Muscle of arm (tissue), 1 donor: ENCODE measurements at regions not wholly inside any gene's neighbourhood (a gene's known extent, or its start where the extent isn't known, plus 50 kb on each side); places are given as distances from the start of the nearest gene placed in this dataset.
"Not testable (repeated sequence)": the region's sequence is repeated elsewhere in the genome, so short reads cannot be mapped to it uniquely, and the experiment has no call there.

ENCODE experiments used
- DNase-seq: peaks from one replicate; pipeline ENCODE4 v3.0.0-alpha.2; 2013

- DNase-seq: not testable (repeated sequence)
Observed at GRCh38 chr6:58358452-58358851, 1041.0 kb downstream of the PRIM2 start.

- DNase-seq: not testable (repeated sequence)
Observed at GRCh38 chr6:58365856-58366255, 1048.4 kb downstream of the PRIM2 start.

- not testable (repeated sequence) for DNase-seq
Observed at GRCh38 chr6:58406659-58407058, 1089.2 kb downstream of the PRIM2 start.

- DNase-seq: no peak
Observed at GRCh38 chr6:58419321-58419720, 1101.9 kb downstream of the PRIM2 start.
